Lung microvascular endothelial cell (primary cell): ENCODE measurements at regions not wholly inside any gene's neighbourhood (a gene's known extent, or its start where the extent isn't known, plus 50 kb on each side); places are given as distances from the start of the nearest gene placed in this dataset.
"Not testable (repeated sequence)": the region's sequence is repeated elsewhere in the genome, so short reads cannot be mapped to it uniquely, and the experiment has no call there.

Source experiments
- DNase-seq, 2 donors: peaks; one replicate each; pipeline versions ENCODE4 v3.0.0 to v3.0.0-alpha.2; 2010; ENCODE audit warnings: low read depth in 2 of 2

GRCh38 chr2:123597988-123598387 is 427.1 kb upstream of the CNTNAP5 start:
- no peak for DNase-seq

DNA sequence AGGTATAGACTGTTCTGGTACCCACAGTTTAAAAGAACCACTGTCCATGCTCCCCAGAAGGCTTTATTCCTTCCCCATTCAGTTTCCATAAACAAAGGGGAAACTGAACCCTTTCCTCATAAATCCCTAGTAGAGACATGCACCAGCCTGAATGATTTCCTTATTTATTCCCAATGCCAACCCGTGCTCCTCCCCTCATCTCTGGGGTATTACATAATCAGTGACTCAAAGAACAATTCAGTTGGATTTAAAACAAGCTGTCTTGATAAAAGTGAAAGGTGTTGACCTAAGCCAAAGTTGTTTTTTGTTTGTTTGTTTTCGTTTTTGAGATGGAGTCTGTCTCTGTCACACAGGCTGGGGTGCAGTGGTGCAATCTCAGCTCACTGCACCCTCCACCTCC is 418.5 kb upstream of the CNTNAP5 start:
- DNase-seq, result no peak

GRCh38 chr2:123609077-123609476 is 416.0 kb upstream of the CNTNAP5 start:
- no peak for DNase-seq

DNA sequence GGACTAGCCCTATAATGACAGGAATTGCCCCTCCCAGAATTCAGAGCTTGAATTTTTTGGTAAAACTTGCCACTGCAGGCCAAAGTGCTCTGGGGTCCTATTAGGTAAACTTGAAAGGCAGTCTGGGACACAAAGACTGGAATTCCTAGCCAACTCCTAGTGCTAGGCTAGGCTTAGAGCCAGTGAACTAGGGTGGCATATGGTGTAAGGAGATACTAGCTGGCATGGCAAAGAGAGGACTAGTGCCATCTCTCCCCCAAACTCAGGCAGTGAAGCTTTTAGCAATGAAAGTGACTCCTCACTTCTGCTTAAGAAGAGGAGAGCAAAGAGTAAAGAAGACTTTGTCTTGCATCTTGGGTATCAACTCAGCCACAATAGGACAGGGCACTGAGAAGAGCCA is 410.5 kb upstream of the CNTNAP5 start:
- DNase-seq, result no peak

- DNase-seq, result not testable (repeated sequence)
These were observed 406.4 kb upstream of the CNTNAP5 start for GRCh38 chr2:123618642-123619041.

GRCh38 chr2:123624816-123625215 is 400.3 kb upstream of the CNTNAP5 start:
- DNase-seq, result no peak

GRCh38 chr2:123636232-123636631 is 388.9 kb upstream of the CNTNAP5 start:
- DNase-seq, result no peak

GRCh38 chr2:123640685-123641335 is 384.3 kb upstream of the CNTNAP5 start:
- no peak for DNase-seq

GRCh38 chr2:123644053-123644452 is 381.0 kb upstream of the CNTNAP5 start:
- no peak for DNase-seq

- no peak for DNase-seq
These were observed 377.1 kb upstream of the CNTNAP5 start for GRCh38 chr2:123648016-123648415.

- DNase-seq, result no peak
These were observed 376.1 kb upstream of the CNTNAP5 start for GRCh38 chr2:123648956-123649355.

DNA sequence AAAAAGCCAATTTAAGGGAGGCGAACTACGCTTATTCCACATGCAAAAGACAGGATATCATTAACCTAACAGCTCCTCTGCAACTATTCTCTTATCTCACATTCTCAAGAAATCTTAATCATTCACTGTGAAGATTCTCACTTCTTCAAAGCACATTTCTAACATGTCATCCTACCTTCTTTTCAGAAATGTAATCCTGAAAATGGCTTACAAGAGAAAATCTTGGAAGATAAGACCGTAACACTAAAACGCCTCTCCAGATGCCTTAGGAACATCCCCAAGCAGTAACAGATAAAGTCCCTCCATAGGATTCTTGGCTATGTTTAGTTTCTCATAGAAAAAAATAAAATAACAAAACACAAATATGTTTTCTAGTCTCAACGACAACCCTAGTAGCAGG is 373.9 kb upstream of the CNTNAP5 start:
- DNase-seq, result no peak

DNA sequence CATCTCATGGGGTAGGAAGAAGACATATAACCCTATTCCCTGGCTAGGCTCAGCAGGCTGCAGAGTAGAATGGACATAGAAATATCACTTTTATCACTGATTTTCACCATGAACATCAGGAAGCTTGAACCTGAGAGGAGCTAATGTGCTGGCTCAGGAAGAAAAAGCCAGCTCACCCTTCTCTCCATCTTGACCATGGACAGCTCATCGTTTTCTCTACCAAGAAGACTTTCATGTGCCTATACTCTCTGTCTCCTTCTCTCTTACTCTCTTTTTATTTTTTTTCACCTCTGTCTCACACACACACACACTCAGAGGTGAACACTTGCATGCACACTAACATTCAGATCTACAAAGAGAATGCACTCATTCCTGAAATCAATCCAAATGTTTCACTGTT is 372.8 kb upstream of the CNTNAP5 start:
- no peak for DNase-seq

- no peak for DNase-seq
These were observed 368.5 kb upstream of the CNTNAP5 start for GRCh38 chr2:123656590-123656989.

- no peak for DNase-seq
These were observed 366.0 kb upstream of the CNTNAP5 start for GRCh38 chr2:123659120-123659519.

DNA sequence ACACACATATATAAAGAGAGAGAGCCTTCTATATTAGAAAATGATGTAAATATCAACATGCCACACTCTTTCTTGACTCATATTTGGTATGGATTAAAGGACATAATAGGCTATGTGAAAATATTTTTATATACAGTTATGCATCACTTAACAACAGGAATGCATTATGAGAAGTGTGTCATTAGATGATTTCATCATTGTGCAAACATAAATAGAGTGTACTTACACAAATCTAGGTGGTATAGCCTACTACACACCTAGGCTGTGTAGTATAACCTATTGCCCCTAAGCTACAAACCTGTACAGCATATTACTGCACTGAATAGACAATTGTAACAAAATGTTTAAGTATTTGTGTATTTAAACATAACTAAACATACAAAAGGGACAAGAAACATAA is 354.8 kb upstream of the CNTNAP5 start:
- no peak for DNase-seq

- DNase-seq, result not testable (repeated sequence)
These were observed 341.3 kb upstream of the CNTNAP5 start for GRCh38 chr2:123683797-123684196.

- no peak for DNase-seq
These were observed 338.0 kb upstream of the CNTNAP5 start for GRCh38 chr2:123687064-123687463.

DNA sequence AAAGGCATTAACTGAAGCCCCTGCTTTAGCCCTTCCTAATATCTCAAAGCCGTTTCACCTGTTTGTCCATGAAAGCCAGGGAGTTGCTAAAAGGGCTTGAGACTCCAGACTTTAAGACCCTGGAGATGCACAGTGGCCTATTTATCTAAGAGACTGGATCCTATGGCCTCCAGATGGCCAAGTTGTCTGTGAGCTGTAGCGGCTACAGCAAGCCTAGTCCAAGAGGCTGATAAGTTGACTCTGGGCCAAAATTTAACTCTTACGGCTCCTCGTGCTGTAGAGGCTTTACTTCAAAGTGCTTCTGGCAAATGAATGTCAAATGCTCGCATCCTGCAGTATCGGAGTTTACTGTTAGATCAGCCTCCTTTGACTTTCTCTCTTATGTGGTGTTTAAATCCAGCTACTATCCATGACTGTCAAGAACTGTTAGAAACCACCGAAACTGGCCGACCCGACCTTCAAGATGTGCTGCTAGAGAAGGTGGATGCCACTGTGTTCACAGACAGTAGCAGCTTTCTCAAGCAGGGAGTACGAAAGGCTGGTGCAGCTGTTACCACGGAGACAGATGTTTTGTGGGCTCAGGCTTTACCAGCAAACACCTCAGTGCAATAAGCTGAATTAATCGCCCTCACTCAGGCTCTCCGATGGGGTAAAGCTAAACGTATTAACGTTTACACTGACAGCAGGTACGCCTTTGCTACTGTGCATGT is 336.7 kb upstream of the CNTNAP5 start:
- DNase-seq, result no peak

GRCh38 chr2:123692121-123692520 is 333.0 kb upstream of the CNTNAP5 start:
- DNase-seq, result no peak

DNA sequence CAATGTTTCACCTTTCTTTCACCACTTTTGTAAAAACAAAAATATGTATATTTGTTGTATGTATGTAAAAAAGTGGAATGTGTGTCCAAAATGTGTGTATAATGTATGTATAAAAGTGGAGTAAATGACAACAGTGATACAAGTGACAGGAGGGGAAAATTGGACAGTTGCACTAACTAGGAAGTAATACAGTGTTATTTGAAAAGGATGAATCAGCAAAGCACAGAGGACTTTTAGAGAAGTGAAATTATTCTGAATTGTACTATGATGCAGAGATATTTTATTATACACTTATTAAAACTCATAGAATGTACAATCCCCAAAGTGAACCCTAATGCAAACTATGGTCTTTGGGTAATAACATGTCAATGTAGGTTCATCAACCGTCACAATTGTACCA is 331.3 kb upstream of the CNTNAP5 start:
- no peak for DNase-seq

- DNase-seq, result no peak
These were observed 329.7 kb upstream of the CNTNAP5 start for GRCh38 chr2:123695426-123695825.

DNA sequence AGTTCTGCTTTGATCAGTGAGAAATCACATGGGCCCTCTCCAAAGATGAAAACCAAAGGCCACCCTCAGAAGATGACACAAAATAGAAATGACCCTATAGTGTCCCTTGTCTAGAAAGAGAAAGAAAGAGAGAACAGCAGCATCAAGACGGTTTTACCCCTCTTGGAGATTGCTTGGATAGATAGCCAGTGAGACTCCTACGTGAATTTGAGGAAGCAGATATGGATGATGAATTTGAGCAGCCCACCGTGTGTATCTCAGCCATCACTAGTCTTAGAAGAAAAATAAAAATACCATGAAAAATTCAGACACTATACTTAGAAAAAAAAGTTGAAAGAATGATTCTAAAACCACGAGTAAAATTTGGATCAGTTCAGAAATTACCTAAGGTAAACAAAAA is 329.1 kb upstream of the CNTNAP5 start:
- DNase-seq, result no peak
